ENCODE measurements at regions not wholly inside any gene's neighbourhood (a gene's known extent, or its start where the extent isn't known, plus 50 kb on each side); places are given as distances from the start of the nearest gene placed in this dataset.

DNA sequence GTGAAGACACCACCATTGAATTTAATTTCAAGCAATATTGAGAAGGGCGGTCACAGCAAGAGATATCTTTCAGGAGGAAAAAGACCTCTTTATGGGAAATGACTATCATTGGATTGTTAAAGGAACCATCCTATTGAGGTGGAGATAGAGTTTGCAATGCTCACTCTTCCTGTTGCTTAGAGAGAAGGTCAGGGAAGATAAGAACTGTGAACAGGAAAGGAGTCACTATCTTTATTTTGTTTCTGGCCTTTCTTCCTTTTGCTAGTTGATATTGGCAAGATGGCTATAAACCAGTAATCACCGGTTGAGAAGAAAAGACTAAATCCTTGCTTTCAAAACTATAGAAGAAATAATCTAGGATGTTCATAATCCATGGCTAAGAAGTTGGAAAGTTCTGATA lies 112.1 kb upstream of the TMEM108 start:
- TF ChIP-seq, protein P1, sequence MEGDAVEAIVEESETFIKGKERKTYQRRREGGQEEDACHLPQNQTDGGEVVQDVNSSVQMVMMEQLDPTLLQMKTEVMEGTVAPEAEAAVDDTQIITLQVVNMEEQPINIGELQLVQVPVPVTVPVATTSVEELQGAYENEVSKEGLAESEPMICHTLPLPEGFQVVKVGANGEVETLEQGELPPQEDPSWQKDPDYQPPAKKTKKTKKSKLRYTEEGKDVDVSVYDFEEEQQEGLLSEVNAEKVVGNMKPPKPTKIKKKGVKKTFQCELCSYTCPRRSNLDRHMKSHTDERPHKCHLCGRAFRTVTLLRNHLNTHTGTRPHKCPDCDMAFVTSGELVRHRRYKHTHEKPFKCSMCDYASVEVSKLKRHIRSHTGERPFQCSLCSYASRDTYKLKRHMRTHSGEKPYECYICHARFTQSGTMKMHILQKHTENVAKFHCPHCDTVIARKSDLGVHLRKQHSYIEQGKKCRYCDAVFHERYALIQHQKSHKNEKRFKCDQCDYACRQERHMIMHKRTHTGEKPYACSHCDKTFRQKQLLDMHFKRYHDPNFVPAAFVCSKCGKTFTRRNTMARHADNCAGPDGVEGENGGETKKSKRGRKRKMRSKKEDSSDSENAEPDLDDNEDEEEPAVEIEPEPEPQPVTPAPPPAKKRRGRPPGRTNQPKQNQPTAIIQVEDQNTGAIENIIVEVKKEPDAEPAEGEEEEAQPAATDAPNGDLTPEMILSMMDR (conservative IDR thresholded peaks at IDR 0.05) = no peak
- no peak for TF ChIP-seq ZFX (IDR thresholded peaks at IDR 0.05)
